ENCODE measurements at regions not wholly inside any gene's neighbourhood (a gene's known extent, or its start where the extent isn't known, plus 50 kb on each side); places are given as distances from the start of the nearest gene placed in this dataset.
A peak's percentile ranks its signal among the peaks of the same experiment; 100 is the strongest.

DNA sequence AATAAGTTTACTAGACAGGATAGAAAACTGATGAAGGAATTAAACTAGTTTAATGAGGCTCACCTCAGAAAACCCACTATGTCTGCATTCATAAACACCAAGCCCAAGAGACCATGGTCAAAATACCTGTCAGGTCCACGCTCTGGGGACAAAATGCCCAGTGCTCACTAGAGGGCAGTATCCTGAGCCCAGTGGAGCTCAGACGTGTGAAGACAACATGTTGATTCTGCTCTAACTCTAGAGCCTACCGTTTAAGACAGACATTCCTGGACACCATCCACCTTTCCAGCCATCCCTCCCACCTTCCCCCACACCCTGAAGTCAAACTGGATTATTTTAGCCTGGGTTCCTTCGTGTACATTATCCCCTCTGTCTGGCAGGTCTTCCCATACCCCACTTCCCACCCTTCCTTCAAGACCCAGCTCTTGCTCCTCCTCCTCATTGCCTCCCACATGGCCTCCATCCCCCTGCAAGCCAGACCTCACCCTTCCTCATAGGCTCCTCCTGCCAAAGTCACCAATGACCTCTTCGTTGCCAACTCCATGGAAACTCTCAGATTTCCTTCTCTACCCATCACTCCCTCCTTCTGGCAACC is 142.3 kb upstream of the FSTL4 start:
- Histone ChIP-seq H3K4me1 (replicated peaks in 1 of 2) (no peaks in the 10 kb centered on the region), H3K27ac (no peak overlapping the region), H3K27me3 (no peaks in the 10 kb centered on the region), H3K4me3 (no peak overlapping the region), H3K9me3 (replicated peaks in 1 of 3) (no peaks in the 10 kb centered on the region), H3K36me3 (replicated peaks in 1 of 2) (no peaks in the 10 kb centered on the region)
- no peak for TF ChIP-seq POLR2A (IDR thresholded peaks at IDR 0.05)
- TF ChIP-seq, protein P1, sequence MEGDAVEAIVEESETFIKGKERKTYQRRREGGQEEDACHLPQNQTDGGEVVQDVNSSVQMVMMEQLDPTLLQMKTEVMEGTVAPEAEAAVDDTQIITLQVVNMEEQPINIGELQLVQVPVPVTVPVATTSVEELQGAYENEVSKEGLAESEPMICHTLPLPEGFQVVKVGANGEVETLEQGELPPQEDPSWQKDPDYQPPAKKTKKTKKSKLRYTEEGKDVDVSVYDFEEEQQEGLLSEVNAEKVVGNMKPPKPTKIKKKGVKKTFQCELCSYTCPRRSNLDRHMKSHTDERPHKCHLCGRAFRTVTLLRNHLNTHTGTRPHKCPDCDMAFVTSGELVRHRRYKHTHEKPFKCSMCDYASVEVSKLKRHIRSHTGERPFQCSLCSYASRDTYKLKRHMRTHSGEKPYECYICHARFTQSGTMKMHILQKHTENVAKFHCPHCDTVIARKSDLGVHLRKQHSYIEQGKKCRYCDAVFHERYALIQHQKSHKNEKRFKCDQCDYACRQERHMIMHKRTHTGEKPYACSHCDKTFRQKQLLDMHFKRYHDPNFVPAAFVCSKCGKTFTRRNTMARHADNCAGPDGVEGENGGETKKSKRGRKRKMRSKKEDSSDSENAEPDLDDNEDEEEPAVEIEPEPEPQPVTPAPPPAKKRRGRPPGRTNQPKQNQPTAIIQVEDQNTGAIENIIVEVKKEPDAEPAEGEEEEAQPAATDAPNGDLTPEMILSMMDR (IDR thresholded peaks at IDR 0.05), result peak; percentile 27 to 56 (median 47)
- 37 to 42% (median 38%) methylated on average over 5 of the region's 5 CpGs for WGBS, 4 donors
- DNase-seq, result peak in 6 of 7 donors; percentile 21 to 65 (median 45)
- intact Hi-C loops (cut with DNase I), result no loop called here

DNA sequence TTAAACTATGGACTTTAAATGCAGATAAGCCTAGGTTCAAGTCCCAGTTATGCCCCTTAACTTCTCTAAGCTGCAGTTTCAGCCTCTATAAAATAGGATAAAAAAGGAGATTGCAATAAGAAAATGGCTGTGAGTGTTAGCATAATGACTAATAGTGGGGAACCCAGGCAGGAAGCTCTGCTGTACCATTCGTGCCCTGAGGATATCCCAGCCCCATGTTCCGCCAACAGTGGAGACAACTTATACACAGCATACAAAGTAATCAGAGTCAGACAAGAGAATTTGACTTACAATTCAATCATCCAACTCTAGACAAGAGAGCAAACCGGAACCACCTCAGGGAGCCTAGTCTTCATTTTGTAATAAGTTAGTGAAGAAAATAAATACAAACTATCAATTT is 141.5 kb upstream of the FSTL4 start:
- intact Hi-C loops (cut with DNase I), result no loop called here
- Histone ChIP-seq H3K4me3 (no peak overlapping the region), H3K27ac (no peak overlapping the region), H3K27me3 (no peaks in the 10 kb centered on the region), H3K36me3 (replicated peaks in 1 of 2) (no peaks in the 10 kb centered on the region), H3K4me1 (replicated peaks in 1 of 2) (no peaks in the 10 kb centered on the region), H3K9me3 (replicated peaks in 1 of 3) (no peaks in the 10 kb centered on the region)
- no peak for DNase-seq
- TF ChIP-seq POLR2A (IDR thresholded peaks at IDR 0.05), result no peak
- TF ChIP-seq, protein P1 (IDR thresholded peaks at IDR 0.05), result no peak
- 48 to 88% (median 76%) methylated on average over 3 of the region's 3 CpGs for WGBS, 4 donors

GRCh38 chr5:133751846-133752245 is 139.5 kb upstream of the FSTL4 start:
- DNase-seq, result no peak
- Histone ChIP-seq H3K36me3 (replicated peaks in 1 of 2) (no peaks in the 10 kb centered on the region), H3K9me3 (replicated peaks in 1 of 3) (no peaks in the 10 kb centered on the region), H3K27me3 (no peaks in the 10 kb centered on the region), H3K27ac (no peak overlapping the region), H3K4me3 (no peak overlapping the region), H3K4me1 (replicated peaks in 1 of 2) (no peaks in the 10 kb centered on the region)
- intact Hi-C loops (cut with DNase I), result no loop called here
- no peak for TF ChIP-seq POLR2A (IDR thresholded peaks at IDR 0.05)
- TF ChIP-seq, protein P1 (IDR thresholded peaks at IDR 0.05), result no peak
- WGBS, 4 donors, result 70 to 100% (median 84%) methylated on average over 1 to 5 of the region's 5 CpGs

- Histone ChIP-seq H3K27ac (no peak overlapping the region), H3K9me3 (replicated peaks in 1 of 3) (no peaks in the 10 kb centered on the region), H3K36me3 (replicated peaks in 1 of 2) (no peaks in the 10 kb centered on the region), H3K4me1 (replicated peaks in 1 of 2) (no peaks in the 10 kb centered on the region), H3K27me3 (no peaks in the 10 kb centered on the region), H3K4me3 (no peak overlapping the region)
- intact Hi-C loops (cut with DNase I), result no loop called here
- WGBS, 4 donors, result 73 to 90% (median 87%) methylated on average over 7 of the region's 7 CpGs
- DNase-seq, result no peak
- no peak for TF ChIP-seq POLR2A (IDR thresholded peaks at IDR 0.05)
- TF ChIP-seq, protein P1 (IDR thresholded peaks at IDR 0.05), result no peak
Observed at GRCh38 chr5:133751421-133751820, 139.1 kb upstream of the FSTL4 start.

All from adrenal gland (tissue), 9 donors.